HG03558 (cell line): ENCODE measurements at regions not wholly inside any gene's neighbourhood (a gene's known extent, or its start where the extent isn't known, plus 50 kb on each side); places are given as distances from the start of the nearest gene placed in this dataset.

ENCODE experiments used
- ATAC-seq: cut with Tn5 transposase; IDR thresholded peaks from one replicate; pipeline ENCODE4 v1.9.1; 2021; ENCODE audit warnings: moderate number of reproducible peaks; ENCODE audit not compliant: unreplicated experiment; ENCODE audit errors: extremely low read depth

GRCh38 chr4:13836946-13837912 lies 209.7 kb upstream of the BOD1L1 start:
- ATAC-seq: no peak

GRCh38 chr4:13840502-13841190 lies 213.1 kb upstream of the BOD1L1 start:
- no peak for ATAC-seq

- ATAC-seq: no peak
Observed at GRCh38 chr4:13844740-13845139, 217.2 kb upstream of the BOD1L1 start.

GRCh38 chr4:13849778-13850177 lies 222.3 kb upstream of the BOD1L1 start:
- no peak for ATAC-seq

- ATAC-seq: no peak
Observed at GRCh38 chr4:13851085-13851940, 223.8 kb upstream of the BOD1L1 start.

- no peak for ATAC-seq
Observed at GRCh38 chr4:13852411-13852810, 224.9 kb upstream of the BOD1L1 start.

GRCh38 chr4:13856387-13856786 lies 228.9 kb upstream of the BOD1L1 start:
- ATAC-seq: no peak

- ATAC-seq: no peak
Observed at GRCh38 chr4:13857397-13857796, 229.9 kb upstream of the BOD1L1 start.

GRCh38 chr4:13857800-13858199 lies 230.3 kb upstream of the BOD1L1 start:
- ATAC-seq: no peak

GRCh38 chr4:13859423-13859822 lies 231.9 kb upstream of the BOD1L1 start:
- ATAC-seq: no peak

GRCh38 chr4:13860126-13860525 lies 232.6 kb upstream of the BOD1L1 start:
- no peak for ATAC-seq

GRCh38 chr4:13865871-13866669 lies 238.5 kb upstream of the BOD1L1 start:
- ATAC-seq: no peak

- ATAC-seq: no peak
Observed at GRCh38 chr4:13866881-13867280, 239.4 kb upstream of the BOD1L1 start.

GRCh38 chr4:13872155-13872554 lies 244.6 kb upstream of the BOD1L1 start:
- ATAC-seq: no peak

- no peak for ATAC-seq
Observed at GRCh38 chr4:13872955-13873354, 245.4 kb upstream of the BOD1L1 start.

GRCh38 chr4:13875181-13875580 lies 247.7 kb upstream of the BOD1L1 start:
- ATAC-seq: no peak

GRCh38 chr4:13876131-13876530 lies 248.6 kb upstream of the BOD1L1 start:
- no peak for ATAC-seq

- ATAC-seq: no peak
Observed at GRCh38 chr4:13876940-13877339, 249.4 kb upstream of the BOD1L1 start.

GRCh38 chr4:13877626-13878025 lies 250.1 kb upstream of the BOD1L1 start:
- ATAC-seq: no peak

- ATAC-seq: no peak
Observed at GRCh38 chr4:13881892-13882291, 254.4 kb upstream of the BOD1L1 start.
